Cardiac muscle cell (in vitro differentiated cells and primary cell): ENCODE measurements at regions not wholly inside any gene's neighbourhood (a gene's known extent, or its start where the extent isn't known, plus 50 kb on each side); places are given as distances from the start of the nearest gene placed in this dataset.

Source experiments
- DNase-seq, 2 donors: peaks; one replicate each; pipeline versions ENCODE4 v3.0.0 to v3.0.0-alpha.2; 2010 to 2017; ENCODE audit warnings: low read depth in 1 of 2, low spot score in 1 of 2
- H3K27ac ChIP-seq: fragments of 200-600 bp; sonication (generic); 2 replicates; pipeline ENCODE4 v1.5.1; 2016
- H3K27me3 ChIP-seq: fragments of 200-600 bp; sonication (generic); 2 replicates; pipeline ENCODE4 v1.6.0; 2016; ENCODE audit warnings: control low read depth
- H3K36me3 ChIP-seq: fragments of 200-600 bp; sonication (generic); 2 replicates; pipeline ENCODE4 v1.5.1; 2016; ENCODE audit warnings: control low read depth
- H3K4me1 ChIP-seq: fragments of 200-600 bp; sonication (generic); 2 replicates; pipeline ENCODE4 v1.8.1; 2017; ENCODE audit warnings: low read depth, mild to moderate bottlenecking, mixed run types
- H3K4me3 ChIP-seq: fragments of 200-600 bp; sonication (generic); 2 replicates; pipeline ENCODE4 v1.5.1; 2016; ENCODE audit warnings: mild to moderate bottlenecking
- H3K9me3 ChIP-seq: fragments of 200-600 bp; sonication (generic); 2 replicates; pipeline ENCODE4 v1.5.1; 2017; ENCODE audit warnings: low read depth, mild to moderate bottlenecking, control low read depth
- CTCF ChIP-seq: IDR thresholded peaks from 2 replicates; pipeline ENCODE4 v1.5.1; 2012; ENCODE audit warnings: low read depth, mild to moderate bottlenecking, low read length

DNA sequence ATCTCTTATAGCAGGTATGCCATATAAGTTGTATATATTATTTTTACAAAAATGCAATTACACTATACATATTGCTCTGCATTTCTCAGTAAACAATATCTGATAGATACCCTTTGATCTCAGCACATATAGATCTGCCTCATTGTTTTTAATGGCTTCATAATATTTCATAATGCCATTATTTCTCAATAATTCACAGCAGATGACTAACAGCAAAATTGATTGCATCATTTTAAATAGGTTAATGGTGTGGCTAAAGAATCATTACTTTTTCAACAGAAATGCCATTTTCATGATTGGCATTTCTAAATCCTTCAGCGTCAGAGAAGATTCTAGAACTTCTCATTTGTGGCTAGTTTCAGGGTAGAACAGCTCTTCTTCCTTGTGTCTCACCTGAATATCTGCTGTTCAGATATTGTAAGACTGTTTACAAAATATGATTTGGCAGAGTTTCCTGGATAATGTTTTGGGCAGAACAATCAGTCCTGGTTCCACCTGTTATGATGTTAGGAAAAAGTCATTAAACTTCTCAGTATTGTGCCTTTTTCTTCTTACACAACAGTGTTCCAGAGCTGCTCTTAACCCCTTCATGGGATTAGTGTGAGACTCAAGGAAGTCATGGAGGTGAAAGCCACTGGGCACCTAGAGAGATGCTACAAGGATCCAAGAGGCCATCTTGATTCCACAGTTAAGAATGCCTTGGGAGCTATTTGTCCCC is 397.6 kb upstream of the THBS1 start:
- no peaks in the 10 kb centered on the region for H3K9me3 ChIP-seq
- no peaks in the 10 kb centered on the region for H3K4me1 ChIP-seq
- no peaks in the 10 kb centered on the region for H3K36me3 ChIP-seq
- H3K4me3 ChIP-seq: no peak overlapping the region
- no peak for TF ChIP-seq CTCF
- no peak for DNase-seq
- no peak overlapping the region for H3K27ac ChIP-seq
- no peaks in the 10 kb centered on the region for H3K27me3 ChIP-seq

DNA sequence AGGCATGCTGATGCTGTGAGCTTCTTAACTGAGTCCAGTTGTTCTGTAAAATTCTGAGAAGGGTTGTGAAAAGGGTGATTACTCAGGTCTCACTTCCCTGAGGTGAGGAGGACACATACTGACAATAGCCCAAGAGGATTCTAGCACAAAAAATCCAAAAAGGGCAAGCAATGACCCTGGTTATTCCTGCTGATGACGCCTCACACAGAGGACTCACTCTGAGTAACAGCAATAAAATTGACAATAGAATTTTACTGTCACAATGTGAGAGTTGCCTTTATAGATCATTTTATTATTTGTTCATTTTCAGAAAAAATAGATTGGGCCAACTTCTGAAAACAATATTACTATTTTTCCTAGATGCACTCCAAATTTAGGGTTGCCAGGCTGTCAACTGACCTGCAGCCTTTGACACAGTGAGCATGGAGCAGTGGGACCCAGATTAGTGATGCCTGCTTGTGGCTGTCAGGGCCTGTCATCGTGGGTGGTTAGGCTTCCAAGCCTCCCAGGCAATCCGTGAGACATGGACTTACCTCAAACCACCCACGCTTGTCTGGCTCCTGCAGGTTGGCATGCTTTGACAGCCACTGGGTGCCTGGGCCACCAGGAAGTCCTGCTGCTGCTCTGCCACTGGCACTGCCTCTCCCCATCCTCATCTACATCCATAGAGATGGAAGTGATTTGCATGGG is 396.0 kb upstream of the THBS1 start:
- no peak for TF ChIP-seq CTCF
- Histone ChIP-seq H3K27ac (no peak overlapping the region), H3K4me1 (no peaks in the 10 kb centered on the region), H3K36me3 (no peaks in the 10 kb centered on the region), H3K27me3 (no peaks in the 10 kb centered on the region), H3K4me3 (no peak overlapping the region), H3K9me3 (no peaks in the 10 kb centered on the region)
- no peak for DNase-seq

GRCh38 chr15:39188314-39188713 is 392.6 kb upstream of the THBS1 start:
- DNase-seq: no peak
- no peak for TF ChIP-seq CTCF
- Histone ChIP-seq H3K4me1 (no peaks in the 10 kb centered on the region), H3K36me3 (no peaks in the 10 kb centered on the region), H3K4me3 (no peak overlapping the region), H3K27ac (no peak overlapping the region), H3K27me3 (no peaks in the 10 kb centered on the region), H3K9me3 (no peaks in the 10 kb centered on the region)

GRCh38 chr15:39188930-39189329 is 391.9 kb upstream of the THBS1 start:
- no peak overlapping the region for H3K4me3 ChIP-seq
- DNase-seq: peak in 1 of 2 donors; percentile 81
- TF ChIP-seq CTCF: no peak
- H3K27me3 ChIP-seq: no peaks in the 10 kb centered on the region
- H3K9me3 ChIP-seq: no peaks in the 10 kb centered on the region
- H3K36me3 ChIP-seq: no peaks in the 10 kb centered on the region
- H3K4me1 ChIP-seq: no peaks in the 10 kb centered on the region
- H3K27ac ChIP-seq: no peak overlapping the region

DNA sequence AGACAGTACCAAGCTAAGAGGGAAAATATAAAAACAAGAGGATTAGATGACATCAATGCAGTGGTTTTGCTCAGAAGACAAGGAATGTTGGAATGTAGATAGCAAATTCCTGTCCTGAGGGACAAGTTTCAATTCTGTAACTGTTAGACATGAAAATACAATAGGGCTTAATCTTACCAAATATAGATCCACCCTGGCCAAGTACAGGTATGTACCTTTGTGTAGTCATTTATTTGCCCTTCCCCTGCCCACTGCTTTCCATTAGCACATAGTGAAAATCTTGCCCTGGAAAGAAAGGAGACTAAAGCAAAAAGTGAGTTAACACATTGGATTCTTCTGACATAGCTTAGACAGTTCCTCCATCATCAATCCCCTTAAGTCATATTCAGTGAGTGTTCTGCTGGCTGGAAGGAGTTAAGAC is 389.0 kb upstream of the THBS1 start:
- no peaks in the 10 kb centered on the region for H3K27me3 ChIP-seq
- H3K4me3 ChIP-seq: no peak overlapping the region
- TF ChIP-seq CTCF: no peak
- no peak overlapping the region for H3K27ac ChIP-seq
- H3K36me3 ChIP-seq: no peaks in the 10 kb centered on the region
- H3K9me3 ChIP-seq: no peaks in the 10 kb centered on the region
- peak in 1 of 2 donors; percentile 50 for DNase-seq
- no peaks in the 10 kb centered on the region for H3K4me1 ChIP-seq
